AG09319 (cell line): ENCODE measurements at regions not wholly inside any gene's neighbourhood (a gene's known extent, or its start where the extent isn't known, plus 50 kb on each side); places are given as distances from the start of the nearest gene placed in this dataset.

ENCODE experiments used
- DNase-seq: peaks from one replicate; pipeline ENCODE4 v3.0.0-alpha.2; 2010; ENCODE audit warnings: low read depth; ENCODE audit errors: extremely low read depth
- TF ChIP-seq, protein P1 (sequence below): IDR thresholded peaks from 2 replicates; pipeline ENCODE4 v1.5.1; 2011; ENCODE audit warnings: low read depth, mild to moderate bottlenecking, inconsistent platforms, low read length, moderate library complexity

DNA sequence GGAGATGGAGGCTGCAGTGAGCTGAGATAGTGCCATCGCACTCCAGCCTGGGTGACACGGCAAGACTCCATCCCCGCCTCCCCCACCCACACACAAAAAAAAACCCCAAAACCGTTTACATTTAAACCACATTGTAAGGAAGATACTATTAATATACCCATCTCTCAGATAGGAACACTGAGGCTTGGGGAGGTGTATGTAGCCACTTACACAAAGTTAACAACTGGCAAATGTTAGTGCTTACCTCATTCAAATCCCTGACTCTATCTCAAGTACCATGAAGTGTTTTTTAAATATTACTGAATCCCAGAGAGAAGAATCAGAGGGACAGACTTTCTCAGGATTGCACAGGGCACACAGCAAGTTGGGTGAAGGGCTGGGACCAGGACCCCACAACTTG, 164.5 kb downstream of the MIAT start:
- TF ChIP-seq, protein P1, sequence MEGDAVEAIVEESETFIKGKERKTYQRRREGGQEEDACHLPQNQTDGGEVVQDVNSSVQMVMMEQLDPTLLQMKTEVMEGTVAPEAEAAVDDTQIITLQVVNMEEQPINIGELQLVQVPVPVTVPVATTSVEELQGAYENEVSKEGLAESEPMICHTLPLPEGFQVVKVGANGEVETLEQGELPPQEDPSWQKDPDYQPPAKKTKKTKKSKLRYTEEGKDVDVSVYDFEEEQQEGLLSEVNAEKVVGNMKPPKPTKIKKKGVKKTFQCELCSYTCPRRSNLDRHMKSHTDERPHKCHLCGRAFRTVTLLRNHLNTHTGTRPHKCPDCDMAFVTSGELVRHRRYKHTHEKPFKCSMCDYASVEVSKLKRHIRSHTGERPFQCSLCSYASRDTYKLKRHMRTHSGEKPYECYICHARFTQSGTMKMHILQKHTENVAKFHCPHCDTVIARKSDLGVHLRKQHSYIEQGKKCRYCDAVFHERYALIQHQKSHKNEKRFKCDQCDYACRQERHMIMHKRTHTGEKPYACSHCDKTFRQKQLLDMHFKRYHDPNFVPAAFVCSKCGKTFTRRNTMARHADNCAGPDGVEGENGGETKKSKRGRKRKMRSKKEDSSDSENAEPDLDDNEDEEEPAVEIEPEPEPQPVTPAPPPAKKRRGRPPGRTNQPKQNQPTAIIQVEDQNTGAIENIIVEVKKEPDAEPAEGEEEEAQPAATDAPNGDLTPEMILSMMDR = no peak
- DNase-seq = no peak

DNA sequence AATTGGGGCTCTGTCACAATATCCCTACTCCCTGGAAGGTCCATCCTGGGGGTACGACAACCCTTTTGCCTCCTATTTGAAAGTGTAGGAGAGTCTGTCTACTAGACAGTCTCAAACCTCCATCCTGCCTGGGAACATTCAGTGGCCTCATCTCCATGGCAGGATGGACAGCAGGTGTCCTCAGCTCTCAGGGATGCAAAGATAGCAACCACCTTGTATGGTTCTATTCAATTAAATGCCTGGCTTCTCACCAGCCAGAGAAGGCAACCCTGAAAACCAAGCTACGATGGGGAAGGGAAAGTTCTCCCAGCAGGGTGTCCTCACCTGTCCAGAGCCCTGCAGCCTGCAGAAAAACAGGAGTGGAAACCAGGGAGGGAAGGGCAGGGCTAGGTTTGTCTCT, 164.9 kb downstream of the MIAT start:
- TF ChIP-seq, protein P1 = no peak

DNA sequence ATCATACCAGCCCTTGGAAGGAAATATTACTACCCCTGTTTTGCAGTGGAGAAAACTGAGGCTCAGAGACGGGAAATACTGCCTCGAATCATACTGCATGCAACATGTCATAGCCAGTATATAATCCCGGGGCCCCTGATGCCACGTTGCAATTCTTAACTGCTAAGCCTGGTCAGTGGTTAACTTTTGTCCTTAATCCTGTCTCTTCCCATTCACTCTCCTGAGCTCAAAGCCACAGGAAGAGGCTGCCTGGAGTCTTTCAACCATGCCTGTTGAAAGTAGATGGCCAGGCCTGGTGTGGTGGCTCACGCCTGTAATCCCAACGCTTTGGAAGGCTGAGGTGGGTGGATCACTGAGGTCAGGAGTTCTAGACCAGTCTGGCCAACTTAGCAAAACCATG, 166.6 kb downstream of the MIAT start:
- DNase-seq = no peak
- TF ChIP-seq, protein P1 = no peak

More for the DNA sequence above, 164.9 kb downstream of the MIAT start:
- no peak for DNase-seq

DNA sequence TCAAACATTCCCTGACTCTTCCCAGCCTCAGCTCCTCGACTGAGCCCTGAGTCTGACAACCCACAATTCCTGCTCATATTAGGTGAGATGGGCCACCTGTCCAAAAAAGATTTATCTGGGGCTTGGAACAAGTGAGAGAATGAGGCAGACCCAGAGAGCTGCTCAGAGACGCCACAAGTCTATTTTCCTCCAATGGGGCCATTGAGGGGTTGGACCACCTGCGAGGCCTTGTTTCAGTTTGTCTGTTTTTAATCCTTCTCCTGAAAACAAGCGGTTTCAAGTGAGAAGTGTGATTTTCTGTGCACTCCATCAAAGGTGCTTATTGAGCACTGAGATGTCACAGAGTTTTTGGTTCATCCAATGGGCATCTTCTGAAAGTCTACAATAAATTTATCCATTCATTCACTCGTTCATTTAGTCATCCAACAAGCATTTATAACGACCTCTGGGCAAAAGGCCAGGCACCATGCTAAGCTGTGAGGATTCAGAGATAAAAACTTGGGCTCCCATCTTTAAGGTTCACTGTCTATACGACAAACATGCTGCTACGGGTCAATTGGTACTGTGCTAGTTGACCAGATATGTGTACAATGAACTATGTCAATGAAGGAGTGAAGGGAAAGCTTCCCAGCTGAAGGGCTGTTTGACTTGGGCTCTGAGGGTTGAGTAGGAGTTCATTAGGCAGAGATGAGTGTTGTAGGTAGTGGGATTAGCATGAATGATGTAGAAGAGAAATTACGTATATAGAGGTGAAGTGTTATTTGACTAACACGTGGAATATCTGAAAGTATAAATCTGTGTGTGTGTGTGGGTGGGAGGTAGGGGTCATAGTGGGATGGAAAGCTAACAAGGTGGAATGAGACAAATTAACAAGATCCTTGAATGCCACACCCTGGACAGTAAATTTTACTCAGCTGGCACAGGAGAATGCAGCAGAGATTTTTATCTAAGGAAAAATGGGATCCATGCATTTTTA, 168.9 kb downstream of the MIAT start:
- no peak for DNase-seq
- TF ChIP-seq, protein P1 = no peak

DNA sequence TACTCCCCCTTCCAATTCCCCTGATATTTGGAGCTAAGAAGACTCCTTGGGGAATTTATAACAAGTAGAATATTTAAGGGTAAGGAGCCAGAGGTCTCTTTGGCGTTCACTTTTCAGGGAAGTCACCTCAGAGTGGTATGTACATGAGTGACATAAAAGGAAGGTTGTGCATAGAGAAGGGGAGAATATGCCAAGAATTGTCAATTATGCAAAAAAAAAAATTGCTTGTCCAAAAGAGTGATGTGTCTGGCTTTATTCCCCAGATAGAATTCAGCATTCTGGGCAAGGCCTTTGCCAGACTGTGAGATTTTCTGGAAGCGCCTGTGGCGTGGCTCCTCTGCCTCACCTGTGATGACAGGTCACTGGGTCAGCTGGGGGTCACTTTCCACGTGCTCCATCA, 170.2 kb downstream of the MIAT start:
- no peak for DNase-seq
- TF ChIP-seq, protein P1 = no peak

DNA sequence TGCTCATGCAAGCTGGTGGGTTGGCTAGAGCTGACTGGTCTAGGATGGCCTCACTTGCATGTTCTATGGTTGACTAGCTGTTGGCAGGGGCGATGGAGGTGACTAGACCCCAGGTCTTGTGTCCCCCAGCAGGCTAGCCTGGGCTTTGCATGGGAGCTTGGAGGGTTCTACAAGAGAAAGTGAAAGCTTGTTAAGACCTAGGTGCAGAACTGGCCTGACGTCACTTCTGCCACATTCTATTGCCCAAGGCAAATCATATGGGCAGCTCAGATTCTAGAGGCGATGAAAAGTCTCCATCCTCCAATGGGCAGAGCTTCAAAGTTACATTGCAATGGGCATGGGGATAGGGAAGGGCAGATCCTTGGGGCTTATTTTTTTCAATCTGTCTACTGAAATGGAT, 170.9 kb downstream of the MIAT start:
- TF ChIP-seq, protein P1 = no peak
- DNase-seq = no peak

DNA sequence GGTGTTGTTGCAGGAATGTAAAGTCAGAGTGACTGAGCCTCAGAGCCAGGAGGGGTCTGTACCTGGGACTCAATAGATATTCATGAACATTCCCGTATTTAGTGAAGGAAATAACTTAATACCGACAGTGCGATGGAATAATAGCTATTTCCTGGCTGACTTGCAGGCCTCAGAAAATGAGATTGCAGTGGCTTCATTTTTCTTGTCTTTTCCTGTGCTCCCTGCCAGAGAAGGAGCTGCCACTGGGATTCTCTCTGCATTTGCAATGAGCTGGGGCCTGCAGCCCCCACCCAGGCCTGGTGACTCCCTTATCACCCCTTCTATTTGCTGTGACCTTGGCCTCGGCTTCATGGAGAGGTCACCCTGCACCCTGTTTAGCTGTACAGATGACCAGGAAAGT, 173.4 kb downstream of the MIAT start:
- TF ChIP-seq, protein P1 = no peak

More for the DNA sequence above, 173.4 kb downstream of the MIAT start:
- no peak for DNase-seq
